ENCODE measurements at regions not wholly inside any gene's neighbourhood (a gene's known extent, or its start where the extent isn't known, plus 50 kb on each side); places are given as distances from the start of the nearest gene placed in this dataset.

GRCh38 chr22:35148866-35149548, 83.0 kb downstream of the ISX start (continued):
- TF ChIP-seq ZBTB34 (CRISPR knock-in tag; IDR thresholded peaks at IDR 0.05) (no peak), CEBPB (tag; IDR thresholded peaks at IDR 0.05) (no peak), ZNF212 (CRISPR knock-in tag; IDR thresholded peaks at IDR 0.05) (no peak), KDM4B (IDR thresholded peaks at IDR 0.05; ENCODE audit: borderline replicate concordance in 2 of 2, low read depth in 1 of 2) (no peak), RBBP5 (IDR thresholded peaks at IDR 0.05; ENCODE audit: borderline replicate concordance, insufficient read depth, low read length, poor library complexity, severe bottlenecking) (no peak)

- Histone ChIP-seq H3K27ac (ENCODE audit: extremely low read depth, low read depth, low read length) (no peak overlapping the region), H3K9me1 (ENCODE audit: control insufficient read depth, insufficient read depth, low read length) (no peaks in the 10 kb centered on the region), H3K79me2 (ENCODE audit: control insufficient read depth, insufficient read depth, low read length) (no peaks in the 10 kb centered on the region), H2AFZ (ENCODE audit: low read depth, low read length) (no peak overlapping the region), H3K27me3 (ENCODE audit: control insufficient read depth in 2 of 2, insufficient read depth in 2 of 2, low read length in 2 of 2) (no peaks in the 10 kb centered on the region), H4K20me1 (replicated peaks; ENCODE audit: control insufficient read depth, insufficient read depth, low read length) (peaks cover 8% of the 10 kb centered on the region), H3K9me3 (replicated peaks; ENCODE audit: control insufficient read depth, insufficient read depth, low read depth, low read length) (no peaks in the 10 kb centered on the region), H3K4me2 (ENCODE audit: insufficient read depth, low read length) (no peak overlapping the region), H3K4me1 (replicated peaks in 1 of 2; ENCODE audit: control insufficient read depth in 2 of 2, insufficient read depth in 2 of 2, low read length in 2 of 2) (peaks cover 0 to 2% of the 10 kb centered on the region in 2 experiments; a peak in 3 of 5 replicates), H3K36me3 (ENCODE audit: control insufficient read depth, insufficient read depth, low read length) (peaks cover 12% of the 10 kb centered on the region; the same call in 2 of the 3 replicates), H3K4me3 (no peak overlapping the region), H3K9ac (ENCODE audit: insufficient read depth in 1 of 2, low read depth in 2 of 2, low read length in 2 of 2) (no peak overlapping the region)
- ATAC-seq = peak; percentile 93
- 61% methylated on average over 18 of the region's 22 CpGs for WGBS (ENCODE audit: insufficient coverage, low coverage, missing lambda C conversion rate)
- ChIA-PET CTCF (ENCODE audit: low intra/inter-chr PET ratio) (interaction anchor here (1.0 kb wide), 1 partner anchor 14 kb away, joined by 3 read pairs; no protein-coding TSS in a partner anchor), POLR2A (interaction anchor here (0.6 kb wide), 2 partner anchors 19 to 204 kb away, joined by 3 read pairs; no protein-coding TSS in a partner anchor)
- DNase-seq (ENCODE audit: extremely low read depth in 1 of 4, low spot score in 3 of 4) = peak; percentile 41 to 72 (median 54)
- intact Hi-C loops (cut with micrococcal nuclease) (loop anchor here (5.0 kb wide), 1 partner anchor 1848 kb away; no protein-coding TSS in a partner anchor), in situ Hi-C loops (cut with MboI) (loop anchor here (10.0 to 25.0 kb wide), 2 partner anchors 84 to 738 kb away; no protein-coding TSS in a partner anchor)
- FAIRE-seq = peak; percentile 51
- BruUV-seq (replicated peaks) = no TSS peak
- TF ChIP-seq ETS2 (tag; IDR thresholded peaks at IDR 0.05; ENCODE audit: borderline replicate concordance, poor library complexity, severe bottlenecking) = no peak
- TF ChIP-seq PRMT5 (CRISPR knock-in tag; IDR thresholded peaks at IDR 0.05) = no peak
- no peak for TF ChIP-seq FOXJ3 (CRISPR knock-in tag; IDR thresholded peaks at IDR 0.05)
- TF ChIP-seq ZNF639 (CRISPR knock-in tag; conservative IDR thresholded peaks at IDR 0.05 in 1 of 2, IDR thresholded peaks at IDR 0.05 in 1 of 2) = no peak
- TF ChIP-seq ZNF146 (CRISPR knock-in tag; IDR thresholded peaks at IDR 0.05; ENCODE audit: unreplicated experiment) = no peak
- peak; percentile 71 to 81 (median 71) for TF ChIP-seq CTCF (IDR thresholded peaks at IDR 0.05 in 2 of 3, conservative IDR thresholded peaks at IDR 0.05 in 1 of 3; ENCODE audit: insufficient read depth in 2 of 3, low read depth in 1 of 3, low read length in 3 of 3)
- TF ChIP-seq MECOM (CRISPR knock-in tag; IDR thresholded peaks at IDR 0.05) = no peak
These were observed 84.5 kb downstream of the ISX start for GRCh38 chr22:35150183-35151107.
